ENCODE measurements at regions not wholly inside any gene's neighbourhood (a gene's known extent, or its start where the extent isn't known, plus 50 kb on each side); places are given as distances from the start of the nearest gene placed in this dataset.

- no peak for DNase-seq (ENCODE audit: low read depth)
- no peak overlapping the region for H3K4me3 ChIP-seq (ENCODE audit: low read length)
- no peak for TF ChIP-seq CTCF (conservative IDR thresholded peaks at IDR 0.05; ENCODE audit: low read length)
These were observed 51.0 kb upstream of the PHF24 start for GRCh38 chr9:34907044-34907443.

GRCh38 chr9:34899535-34900158, 58.4 kb upstream of the PHF24 start:
- DNase-seq (ENCODE audit: low read depth): peak; percentile 65

GRCh38 chr9:34898846-34899245, 59.2 kb upstream of the PHF24 start:
- H3K4me3 ChIP-seq (ENCODE audit: low read length): no peak overlapping the region
- no peak for TF ChIP-seq CTCF (conservative IDR thresholded peaks at IDR 0.05; ENCODE audit: low read length)
- no peak for DNase-seq (ENCODE audit: low read depth)

More at GRCh38 chr9:34899535-34900158, 58.4 kb upstream of the PHF24 start:
- TF ChIP-seq CTCF (conservative IDR thresholded peaks at IDR 0.05; ENCODE audit: low read length): peak; percentile 95
- H3K4me3 ChIP-seq (ENCODE audit: low read length): no peak overlapping the region

DNA sequence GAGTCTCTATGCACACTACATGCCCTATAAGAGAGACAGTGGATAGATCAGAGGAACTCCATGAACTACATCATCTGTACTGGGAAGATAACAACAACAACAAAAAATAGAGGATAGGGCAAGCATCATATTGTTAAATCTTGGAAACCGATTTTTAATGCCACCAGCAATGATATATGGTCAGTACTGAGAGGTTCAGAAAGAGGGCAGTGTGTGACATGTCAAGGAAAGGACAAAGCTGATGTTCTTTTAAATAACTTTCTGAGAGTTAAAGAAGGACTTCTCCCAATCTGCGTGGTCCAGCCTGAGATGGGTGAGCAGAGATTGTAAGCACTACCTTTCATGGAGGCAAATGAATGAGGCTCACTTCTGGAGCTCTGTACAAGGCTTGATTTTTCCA, 62.0 kb upstream of the PHF24 start:
- H3K4me3 ChIP-seq (ENCODE audit: low read length): no peak overlapping the region
- no peak for DNase-seq (ENCODE audit: low read depth)
- TF ChIP-seq CTCF (conservative IDR thresholded peaks at IDR 0.05; ENCODE audit: low read length): no peak

DNA sequence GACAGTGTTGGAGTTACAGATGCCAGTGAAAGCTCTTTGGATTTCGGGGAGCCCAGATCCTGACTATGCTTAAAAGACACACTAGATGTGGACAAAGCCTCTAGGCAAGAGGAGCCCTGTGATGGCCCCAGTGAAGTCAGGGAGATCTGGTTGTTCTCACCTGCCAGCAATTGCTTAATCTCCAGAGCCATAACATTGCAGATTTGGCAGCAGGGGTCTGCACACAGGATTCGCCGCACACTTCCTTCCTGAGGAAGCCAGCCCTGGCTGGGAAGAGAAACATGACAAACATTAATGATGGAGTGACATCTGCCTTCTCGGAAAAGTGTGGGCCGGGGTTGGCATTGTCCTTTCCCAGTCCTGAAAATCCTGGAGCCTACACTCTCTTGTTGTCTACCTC, 65.2 kb upstream of the PHF24 start:
- DNase-seq (ENCODE audit: low read depth): no peak
- no peak overlapping the region for H3K4me3 ChIP-seq (ENCODE audit: low read length)
- no peak for TF ChIP-seq CTCF (conservative IDR thresholded peaks at IDR 0.05; ENCODE audit: low read length)

DNA sequence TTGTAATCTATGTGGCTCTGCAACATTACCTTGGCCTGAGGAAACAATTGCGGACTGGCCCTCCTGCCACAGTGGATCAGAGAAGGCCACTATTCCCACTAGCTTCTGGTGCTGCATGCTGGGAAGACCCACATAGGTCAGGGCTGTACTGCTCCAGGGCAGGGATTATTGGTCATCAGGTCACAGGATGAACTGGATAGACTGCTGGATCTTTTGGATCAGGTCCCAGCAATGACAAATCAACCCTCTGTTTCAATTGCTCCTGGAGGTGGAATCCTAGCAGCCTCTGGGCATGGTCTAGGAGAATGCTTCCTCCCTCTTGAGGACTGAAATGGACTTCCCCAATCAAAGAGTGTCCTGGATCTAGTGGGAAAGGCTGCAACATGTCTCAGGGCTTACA, 66.7 kb upstream of the PHF24 start:
- DNase-seq (ENCODE audit: low read depth): no peak
- TF ChIP-seq CTCF (conservative IDR thresholded peaks at IDR 0.05; ENCODE audit: low read length): no peak
- H3K4me3 ChIP-seq (ENCODE audit: low read length): no peak overlapping the region

DNA sequence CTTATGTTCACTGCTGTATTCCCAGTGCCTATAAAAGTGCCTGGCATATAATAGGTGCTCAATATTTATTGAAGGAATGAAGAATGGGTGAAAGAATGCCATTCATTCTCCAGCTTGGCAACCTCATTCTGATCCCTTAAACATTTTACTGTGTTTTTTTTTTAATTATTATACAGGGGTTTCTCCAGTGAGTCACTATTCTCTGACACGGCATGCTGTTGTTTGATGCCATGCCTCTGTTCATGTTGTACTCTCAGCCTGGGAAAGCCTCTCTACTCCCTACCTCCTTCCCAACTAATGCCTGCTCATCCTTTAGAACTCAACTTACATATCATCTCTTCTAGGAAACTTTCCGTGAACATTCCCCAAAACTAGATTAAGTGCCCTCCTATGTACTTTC, 70.2 kb upstream of the PHF24 start:
- no peak overlapping the region for H3K4me3 ChIP-seq (ENCODE audit: low read length)
- DNase-seq (ENCODE audit: low read depth): no peak
- TF ChIP-seq CTCF (conservative IDR thresholded peaks at IDR 0.05; ENCODE audit: low read length): no peak
